Calu3 (cell line): ENCODE measurements at regions not wholly inside any gene's neighbourhood (a gene's known extent, or its start where the extent isn't known, plus 50 kb on each side); places are given as distances from the start of the nearest gene placed in this dataset.

Experiments
- BruUV-seq: library from RNA; stranded (reverse); fragments of 400-500 nt; replicated peaks from 2 replicates; lab custom pipeline; 2021; lab: Mats Ljungman, UMichigan
- CTCF ChIA-PET: fragments of 300-600 bp; sonication (Branson Sonifier 250); formaldehyde crosslinking; loops from one replicate; lab custom pipeline; 2022; ENCODE audit warnings: antibody characterized with exemption; lab: Charles Lee
- DNase-seq: peaks from one replicate; pipeline ENCODE4 v3.0.0; 2022
- H3K27ac Mint-ChIP-seq: one replicate; pipeline ENCODE4 v1.8.0; 2022; ENCODE audit warnings: mixed read lengths; ENCODE audit not compliant: unreplicated experiment
- H3K27me3 Mint-ChIP-seq: one replicate; pipeline ENCODE4 v1.8.0; 2022; ENCODE audit warnings: mixed read lengths; ENCODE audit not compliant: unreplicated experiment
- H3K36me3 Mint-ChIP-seq: one replicate; pipeline ENCODE4 v1.8.0; 2022; ENCODE audit warnings: mild to moderate bottlenecking, moderate library complexity, mixed read lengths; ENCODE audit not compliant: insufficient read depth, unreplicated experiment
- H3K4me1 Mint-ChIP-seq: one replicate; pipeline ENCODE4 v1.8.0; 2022; ENCODE audit warnings: mild to moderate bottlenecking, low read depth, mixed read lengths; ENCODE audit not compliant: unreplicated experiment
- H3K4me3 Mint-ChIP-seq: one replicate; pipeline ENCODE4 v1.8.0; 2022; ENCODE audit warnings: mild to moderate bottlenecking, low read depth, moderate library complexity, mixed read lengths; ENCODE audit not compliant: unreplicated experiment
- H3K9me3 Mint-ChIP-seq: one replicate; pipeline ENCODE4 v1.8.0; 2022; ENCODE audit warnings: low read depth, mixed read lengths; ENCODE audit not compliant: unreplicated experiment
- CTCF ChIP-seq: fragments of 200-600 bp; IDR thresholded peaks from one replicate; pipeline ENCODE4 v1.8.0; 2022; ENCODE audit warnings: antibody characterized with exemption; ENCODE audit not compliant: unreplicated experiment
- intact Hi-C: fragments of 100-400 bp; cut with micrococcal nuclease; formaldehyde crosslinking; loops from one replicate; pipeline ENCODE4 v1.10.0; 2022; ENCODE audit not compliant: unreplicated experiment

- Mint-ChIP-seq H3K27ac (no peak overlapping the region), H3K27me3 (no peaks in the 10 kb centered on the region), H3K9me3 (peaks cover 18% of the 10 kb centered on the region), H3K4me1 (no peaks in the 10 kb centered on the region), H3K4me3 (no peak overlapping the region), H3K36me3 (no peaks in the 10 kb centered on the region)
- no peak for TF ChIP-seq CTCF
- CTCF ChIA-PET, result interaction anchor here (0.6 kb wide), 1 partner anchor 24 kb away, joined by 3 read pairs; no protein-coding TSS in a partner anchor
- intact Hi-C loops, result no loop called here
- no peak for DNase-seq
- no TSS peak for BruUV-seq
Measured at GRCh38 chr11:134911514-134912180, 499.6 kb upstream of the B3GAT1 start.

GRCh38 chr11:134908583-134908982 is 496.5 kb upstream of the B3GAT1 start:
- CTCF ChIA-PET, result no interaction called here
- intact Hi-C loops, result no loop called here
- no peaks in the 10 kb centered on the region for H3K4me1 Mint-ChIP-seq
- peaks cover 14% of the 10 kb centered on the region for H3K9me3 Mint-ChIP-seq
- no peaks in the 10 kb centered on the region for H3K27me3 Mint-ChIP-seq
- no peaks in the 10 kb centered on the region for H3K36me3 Mint-ChIP-seq
- H3K27ac Mint-ChIP-seq, result no peak overlapping the region
- no peak for DNase-seq
- BruUV-seq, result no TSS peak
- H3K4me3 Mint-ChIP-seq, result no peak overlapping the region
- TF ChIP-seq CTCF, result no peak

GRCh38 chr11:134907636-134908035 is 495.6 kb upstream of the B3GAT1 start:
- H3K9me3 Mint-ChIP-seq, result peaks cover 15% of the 10 kb centered on the region
- H3K36me3 Mint-ChIP-seq, result no peaks in the 10 kb centered on the region
- CTCF ChIA-PET, result no interaction called here
- H3K4me1 Mint-ChIP-seq, result no peaks in the 10 kb centered on the region
- no TSS peak for BruUV-seq
- no peaks in the 10 kb centered on the region for H3K27me3 Mint-ChIP-seq
- no peak overlapping the region for H3K4me3 Mint-ChIP-seq
- no peak for TF ChIP-seq CTCF
- intact Hi-C loops, result no loop called here
- no peak overlapping the region for H3K27ac Mint-ChIP-seq
- DNase-seq, result no peak

GRCh38 chr11:134906356-134906955 is 494.4 kb upstream of the B3GAT1 start:
- Mint-ChIP-seq H3K4me3 (no peak overlapping the region), H3K9me3 (peaks cover 21% of the 10 kb centered on the region), H3K27me3 (no peaks in the 10 kb centered on the region), H3K36me3 (no peaks in the 10 kb centered on the region), H3K4me1 (no peaks in the 10 kb centered on the region), H3K27ac (no peak overlapping the region)
- no peak for TF ChIP-seq CTCF
- CTCF ChIA-PET, result no interaction called here
- BruUV-seq, result no TSS peak
- DNase-seq, result no peak
- intact Hi-C loops, result no loop called here
